Left ventricle myocardium superior (tissue), 1 donor: ENCODE measurements at regions not wholly inside any gene's neighbourhood (a gene's known extent, or its start where the extent isn't known, plus 50 kb on each side); places are given as distances from the start of the nearest gene placed in this dataset.

Source experiments
- ATAC-seq: fragments of 200-7000 bp; cut with Tn5 transposase; one replicate; pipeline ENCODE4 v1.9.1; 2020; ENCODE audit warnings: mild to moderate bottlenecking, moderate library complexity
- DNase-seq: peaks from one replicate; pipeline ENCODE4 v3.0.0-alpha.2; 2020
- intact Hi-C: fragments of 100-400 bp; cut with micrococcal nuclease; formaldehyde crosslinking; loops from one replicate; pipeline ENCODE4 v1.11.0; 2022
- donor health status: DM: no; HTN: yes; CAD: no; lungs with severe emphysema.

DNA sequence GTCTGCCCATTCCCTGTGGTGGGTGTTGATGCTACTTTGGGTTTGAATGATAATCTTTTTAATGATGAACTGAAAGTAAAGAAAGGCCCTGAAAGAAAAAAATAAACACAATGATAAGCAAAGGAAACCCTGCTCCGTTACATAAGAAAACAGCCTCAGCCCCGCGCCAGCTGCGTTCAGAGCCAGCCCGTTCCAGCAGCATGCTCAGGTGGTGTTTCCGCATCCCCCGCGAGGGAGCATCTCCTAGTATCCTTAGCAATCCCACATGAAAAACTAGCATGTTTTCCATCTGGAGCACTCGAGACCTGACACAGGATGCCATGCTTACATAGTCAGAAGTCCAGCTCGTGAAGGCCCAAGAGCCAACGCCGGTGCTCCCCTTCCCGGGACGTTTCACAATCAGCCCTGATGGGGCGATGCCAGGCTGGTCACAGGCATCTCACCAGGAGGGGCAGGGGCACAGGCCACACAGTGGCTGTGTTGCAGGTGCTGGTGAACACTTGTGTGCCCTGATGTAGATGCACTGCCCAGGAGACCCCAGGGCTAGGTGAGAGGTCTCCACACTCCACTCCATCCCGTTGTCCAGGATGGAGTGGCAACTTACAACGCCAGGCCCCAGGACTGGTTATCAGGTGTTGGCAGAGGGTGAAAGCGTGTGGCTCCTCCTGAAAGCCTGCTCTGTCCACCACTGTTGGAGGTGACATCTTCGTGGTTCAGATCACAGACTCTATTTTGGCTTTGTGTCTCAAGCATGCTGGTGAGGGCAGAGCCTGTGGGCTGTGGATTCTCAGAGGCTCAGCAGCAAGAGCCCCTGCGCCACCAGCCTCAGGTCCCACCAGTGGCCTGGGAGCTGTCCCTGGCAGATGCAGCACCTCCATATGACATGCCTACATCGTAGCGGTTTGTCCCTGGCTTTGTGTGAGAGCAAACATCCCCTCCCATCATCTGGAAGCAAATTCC lies 246.8 kb upstream of the IRX1 start:
- intact Hi-C loops, result no loop called here
- no peak for ATAC-seq
- no peak for DNase-seq

DNA sequence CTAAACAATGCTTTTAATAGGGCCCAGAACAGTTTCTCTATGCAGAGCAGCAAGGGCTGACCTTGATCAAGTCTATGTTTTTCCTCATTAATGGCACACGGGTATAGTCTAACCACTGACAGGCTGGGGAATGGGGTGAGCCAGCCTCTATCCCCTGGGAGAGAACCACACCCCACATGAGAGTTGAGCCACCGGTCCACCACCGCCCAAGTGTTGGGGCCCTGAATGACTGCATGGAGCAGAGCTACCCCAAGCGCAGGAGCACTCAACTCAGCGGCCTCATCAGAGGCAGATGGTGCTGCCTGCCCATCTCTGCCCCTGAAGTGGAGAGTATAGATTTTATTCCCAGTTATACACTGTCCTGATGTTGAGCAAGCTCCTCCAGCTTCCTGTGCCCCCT lies 247.9 kb upstream of the IRX1 start:
- intact Hi-C loops, result no loop called here
- ATAC-seq (no peak), DNase-seq (no peak)

DNA sequence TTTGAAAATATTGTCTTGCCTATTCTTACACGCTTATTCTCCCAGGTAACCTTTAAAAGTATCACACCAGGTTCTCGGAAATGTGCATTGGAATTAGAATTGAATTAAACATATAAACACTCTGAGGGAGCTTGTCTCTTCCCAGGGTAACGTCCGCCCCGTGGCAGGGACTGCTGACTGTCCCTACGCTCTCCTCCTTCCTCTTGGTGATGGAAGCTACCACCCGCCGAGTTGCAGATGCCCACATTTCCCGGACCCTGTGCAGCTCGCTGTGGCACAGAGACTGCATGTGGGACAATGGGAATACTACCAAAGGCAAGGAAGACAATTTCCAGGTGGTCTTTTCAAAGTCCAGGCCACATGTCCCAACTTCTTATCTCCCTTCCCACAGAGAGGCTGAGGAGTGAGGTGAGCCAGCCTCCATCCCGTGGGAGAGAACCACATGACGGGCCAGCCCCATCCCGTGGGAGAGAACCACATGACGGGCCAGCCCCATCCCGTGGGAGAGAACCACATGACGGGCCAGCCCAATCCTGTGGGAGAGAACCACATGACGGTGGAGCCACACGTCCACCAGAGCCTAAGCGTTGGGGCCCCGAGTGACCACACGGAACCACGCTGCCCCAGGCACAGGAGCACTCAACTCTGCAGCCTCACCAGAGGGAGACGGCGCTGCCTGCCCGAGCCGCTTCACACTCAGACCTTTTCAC lies 249.4 kb upstream of the IRX1 start:
- ATAC-seq, result no peak
- DNase-seq, result no peak
- intact Hi-C loops, result no loop called here

DNA sequence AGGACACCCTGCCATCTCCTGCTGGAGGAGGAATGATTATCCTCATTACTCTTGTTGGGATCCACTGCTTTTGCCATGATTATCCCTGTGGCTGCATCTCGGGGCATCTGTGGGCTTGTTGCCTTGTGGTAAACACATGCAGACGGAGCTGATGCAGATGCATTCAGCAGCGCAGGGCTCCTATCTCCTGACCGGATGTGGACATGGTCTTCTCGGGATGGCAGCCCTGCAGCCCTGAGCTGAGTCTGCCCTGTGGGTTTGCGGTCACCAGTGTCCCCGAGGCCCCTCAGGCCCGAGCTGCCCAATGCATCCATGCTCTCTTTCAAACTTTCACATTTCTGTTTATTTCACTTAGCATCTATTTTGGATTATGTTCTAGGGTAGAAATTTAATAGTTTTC lies 250.4 kb upstream of the IRX1 start:
- no peak for DNase-seq
- ATAC-seq, result no peak

DNA sequence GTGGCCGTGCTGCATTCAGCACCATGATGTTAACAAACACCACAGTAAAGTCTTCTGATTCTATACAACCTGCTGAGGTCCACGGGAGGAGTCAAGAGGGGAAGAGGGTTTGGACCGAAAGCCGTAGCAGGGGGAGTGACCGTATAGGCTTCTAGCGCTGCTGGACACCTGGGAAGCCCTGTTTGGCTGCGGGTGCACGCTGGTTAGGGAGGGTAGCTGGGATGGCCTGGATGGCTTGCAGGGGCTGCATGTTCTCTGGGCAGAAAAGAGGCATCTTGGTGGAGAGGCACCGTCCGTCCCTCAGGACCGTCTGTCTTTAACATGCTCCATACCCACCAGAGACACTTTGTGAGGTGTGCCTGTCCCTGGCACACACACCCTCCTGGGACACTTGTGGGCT lies 251.0 kb upstream of the IRX1 start:
- DNase-seq, result no peak
- ATAC-seq, result no peak
- intact Hi-C loops, result no loop called here

More for the DNA sequence above, 250.4 kb upstream of the IRX1 start:
- intact Hi-C loops, result no loop called here

DNA sequence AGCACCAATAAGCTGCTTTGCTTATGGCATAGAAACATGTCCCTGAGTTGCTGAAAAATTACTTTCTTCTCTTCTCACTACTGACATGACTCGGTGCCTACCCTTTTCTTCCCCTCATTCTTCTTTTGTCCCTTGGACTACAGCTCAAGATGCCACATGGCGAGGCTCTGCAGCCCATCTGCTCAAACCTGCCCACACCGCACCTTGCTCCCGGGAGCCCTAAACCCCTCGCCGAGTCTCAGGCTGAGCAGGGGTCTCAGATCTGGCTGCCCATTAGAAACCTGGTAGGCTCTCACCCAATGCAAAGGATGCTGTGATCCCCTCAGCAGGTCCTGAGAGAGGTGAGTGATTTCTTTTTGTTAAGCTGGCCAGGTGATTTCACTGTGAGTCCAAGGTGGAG lies 251.7 kb upstream of the IRX1 start:
- ATAC-seq (no peak), DNase-seq (no peak)
- intact Hi-C loops, result no loop called here

DNA sequence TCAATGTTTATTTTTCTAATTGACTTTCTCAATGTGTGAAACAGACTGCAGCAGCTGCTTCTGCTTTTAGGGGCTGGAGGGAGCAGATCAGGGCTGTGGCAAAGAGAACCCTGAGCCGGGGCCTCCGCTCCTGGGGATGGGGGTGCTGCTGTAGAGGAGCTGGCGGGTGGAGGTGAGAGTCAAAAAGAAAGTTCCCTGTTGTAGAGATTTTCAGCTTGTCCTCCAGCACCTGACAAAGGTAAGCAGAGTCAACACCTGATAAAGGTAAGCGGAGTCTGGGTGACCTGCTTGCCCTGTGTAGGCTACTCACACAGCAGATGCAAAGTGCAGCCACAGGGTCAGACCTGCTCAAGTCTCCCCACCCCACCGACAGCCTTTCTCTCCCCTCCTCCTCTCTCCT lies 252.4 kb upstream of the IRX1 start:
- DNase-seq, result no peak
- intact Hi-C loops, result no loop called here

DNA sequence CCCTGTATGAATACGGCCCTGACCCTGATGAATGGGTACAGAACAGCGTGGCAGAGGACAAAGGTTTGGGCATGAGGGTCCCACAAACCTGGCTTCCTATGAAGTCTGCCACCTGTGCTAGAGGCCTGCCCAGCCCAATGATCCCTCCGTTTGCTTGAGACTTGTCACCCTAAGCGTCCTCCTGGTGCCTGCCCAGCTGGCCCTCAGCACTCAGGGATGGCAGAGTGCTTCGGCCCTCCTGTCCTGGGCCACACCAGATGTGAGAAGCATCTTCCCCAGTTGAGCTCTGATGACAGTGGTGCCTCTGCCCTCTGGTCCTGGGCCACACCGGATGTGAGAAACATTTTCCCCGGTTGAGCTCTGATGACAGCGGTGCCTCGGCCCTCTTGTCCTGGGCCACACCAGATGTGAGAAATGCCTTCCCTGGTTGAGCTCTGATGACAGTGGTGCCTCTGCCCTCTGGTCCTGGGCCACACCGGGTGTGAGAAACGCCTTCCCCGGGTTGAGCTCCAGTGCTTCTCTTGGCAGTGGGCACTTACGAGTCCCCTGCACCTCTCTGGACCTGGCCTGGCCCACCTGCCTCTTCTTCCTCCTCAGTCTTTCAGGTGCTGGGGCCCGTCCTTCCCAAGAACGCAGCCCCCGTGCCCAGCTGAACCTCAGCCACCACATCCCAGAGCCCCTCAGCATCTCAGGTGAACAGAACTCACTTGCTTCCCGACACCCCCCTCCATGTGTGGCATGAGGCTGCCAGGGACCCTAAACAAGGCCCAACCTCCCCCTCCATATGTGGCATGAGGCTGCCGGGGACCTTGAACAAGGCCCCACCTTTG lies 253.1 kb upstream of the IRX1 start:
- ATAC-seq (no peak), DNase-seq (no peak)
- intact Hi-C loops, result no loop called here

More for the DNA sequence above, 252.4 kb upstream of the IRX1 start:
- no peak for ATAC-seq

DNA sequence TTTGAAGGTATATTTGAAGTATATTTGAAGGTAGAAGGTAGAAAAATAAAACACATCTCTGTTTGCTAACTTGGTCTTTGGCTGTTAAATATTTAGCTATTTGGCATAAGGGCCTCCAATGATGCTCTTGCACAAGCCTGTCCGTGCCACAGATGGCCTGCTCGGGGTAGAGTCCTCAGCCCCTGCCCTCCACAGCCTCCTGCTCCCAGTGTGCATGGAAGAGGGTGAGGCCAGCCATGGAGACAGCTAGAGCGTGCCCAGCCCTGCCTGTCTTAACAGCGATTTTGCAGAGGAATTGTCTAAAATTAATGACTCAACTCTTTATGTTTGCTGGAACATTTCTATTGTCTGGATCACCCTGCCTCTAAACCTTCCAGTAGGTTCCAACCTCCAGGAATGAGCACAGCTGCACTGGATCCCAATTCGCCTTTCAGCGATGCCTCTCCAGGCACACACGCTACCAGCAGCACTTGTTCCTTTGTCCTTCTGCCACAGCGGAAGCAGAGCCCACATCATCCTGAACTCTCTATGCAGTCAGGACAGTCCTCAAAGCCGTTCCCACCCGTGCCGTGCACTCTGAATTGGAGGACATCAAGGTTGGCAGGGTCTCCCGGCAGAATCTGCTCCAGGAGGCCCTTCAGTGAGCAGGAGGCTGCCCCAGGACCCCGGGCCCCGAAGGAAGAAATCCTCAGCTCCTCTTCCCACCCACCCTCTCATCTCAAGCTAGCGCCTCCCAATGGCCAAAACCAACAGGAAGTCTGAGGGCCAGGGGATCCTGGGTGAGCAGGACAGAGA lies 254.0 kb upstream of the IRX1 start:
- intact Hi-C loops, result no loop called here
- DNase-seq (no peak), ATAC-seq (no peak)

DNA sequence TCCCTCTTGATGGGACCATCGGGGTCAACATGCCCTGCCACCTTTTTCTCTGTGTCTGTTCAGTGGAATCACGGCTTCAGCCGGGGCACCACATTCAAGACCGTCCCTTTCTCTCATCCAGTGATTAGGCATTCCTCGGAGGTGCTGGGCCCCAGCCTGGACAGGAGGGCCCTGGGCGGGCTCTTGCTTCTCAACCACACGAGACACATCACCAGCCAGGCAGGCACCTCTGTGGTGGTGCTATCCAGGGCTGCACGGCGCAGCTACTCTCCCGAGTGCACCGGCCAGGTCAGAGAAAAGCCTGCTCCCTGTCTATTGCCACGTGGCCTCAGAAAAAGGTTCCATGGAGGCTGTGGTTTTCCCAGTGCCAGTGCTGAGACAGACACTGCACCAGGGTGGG lies 255.2 kb upstream of the IRX1 start:
- DNase-seq (no peak), ATAC-seq (no peak)
- intact Hi-C loops, result no loop called here

DNA sequence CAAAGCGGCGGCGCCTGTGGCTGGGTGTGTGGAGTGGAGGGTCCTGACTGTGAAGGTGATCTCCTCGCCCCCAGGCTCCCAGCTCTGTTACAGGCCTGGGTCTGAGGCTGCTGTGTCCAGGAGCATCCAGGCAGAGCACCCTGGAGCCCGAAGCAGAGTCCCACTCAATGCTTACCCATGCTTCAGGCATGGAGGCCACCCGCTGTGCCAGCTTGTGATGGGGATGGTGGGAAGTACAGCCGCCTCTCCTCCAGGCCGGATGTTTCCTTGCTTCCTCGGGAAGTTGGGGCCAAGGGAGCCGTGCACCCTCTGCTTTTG lies 255.9 kb upstream of the IRX1 start:
- intact Hi-C loops, result no loop called here
- DNase-seq, result no peak
- no peak for ATAC-seq

DNA sequence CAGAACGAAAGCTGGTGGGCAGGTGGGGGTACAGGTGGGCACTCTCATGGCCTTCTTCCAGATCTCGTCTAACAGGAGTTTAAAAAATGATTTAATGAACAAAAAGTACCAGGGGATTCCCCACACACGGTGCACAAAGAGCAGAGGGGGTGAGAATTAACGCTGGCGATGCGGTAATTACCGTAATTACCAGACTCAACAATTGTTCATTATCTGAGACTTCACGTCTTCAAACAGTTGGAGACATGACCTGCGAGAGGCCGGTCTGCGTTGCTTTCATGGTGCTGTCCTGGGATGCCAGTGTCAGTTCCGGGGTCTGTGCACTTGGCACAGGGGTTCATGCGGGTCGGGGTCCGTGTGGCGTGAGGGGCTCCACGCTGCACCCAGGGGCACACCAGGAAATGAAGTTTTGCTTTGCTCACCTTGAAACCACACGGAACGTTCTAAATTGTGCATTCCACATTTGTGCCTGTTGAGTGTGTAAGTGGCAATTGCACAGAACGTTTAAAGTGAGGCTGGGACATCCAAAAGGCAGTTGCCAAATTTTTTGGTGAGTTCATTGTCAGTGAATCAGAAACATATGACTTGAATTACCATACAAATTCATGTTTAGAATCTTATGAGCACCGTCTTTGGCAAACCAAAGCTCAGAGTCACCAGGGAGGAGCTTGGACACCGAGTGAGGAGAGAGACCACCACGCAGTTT lies 256.4 kb upstream of the IRX1 start:
- intact Hi-C loops, result no loop called here
- DNase-seq (no peak), ATAC-seq (no peak)

DNA sequence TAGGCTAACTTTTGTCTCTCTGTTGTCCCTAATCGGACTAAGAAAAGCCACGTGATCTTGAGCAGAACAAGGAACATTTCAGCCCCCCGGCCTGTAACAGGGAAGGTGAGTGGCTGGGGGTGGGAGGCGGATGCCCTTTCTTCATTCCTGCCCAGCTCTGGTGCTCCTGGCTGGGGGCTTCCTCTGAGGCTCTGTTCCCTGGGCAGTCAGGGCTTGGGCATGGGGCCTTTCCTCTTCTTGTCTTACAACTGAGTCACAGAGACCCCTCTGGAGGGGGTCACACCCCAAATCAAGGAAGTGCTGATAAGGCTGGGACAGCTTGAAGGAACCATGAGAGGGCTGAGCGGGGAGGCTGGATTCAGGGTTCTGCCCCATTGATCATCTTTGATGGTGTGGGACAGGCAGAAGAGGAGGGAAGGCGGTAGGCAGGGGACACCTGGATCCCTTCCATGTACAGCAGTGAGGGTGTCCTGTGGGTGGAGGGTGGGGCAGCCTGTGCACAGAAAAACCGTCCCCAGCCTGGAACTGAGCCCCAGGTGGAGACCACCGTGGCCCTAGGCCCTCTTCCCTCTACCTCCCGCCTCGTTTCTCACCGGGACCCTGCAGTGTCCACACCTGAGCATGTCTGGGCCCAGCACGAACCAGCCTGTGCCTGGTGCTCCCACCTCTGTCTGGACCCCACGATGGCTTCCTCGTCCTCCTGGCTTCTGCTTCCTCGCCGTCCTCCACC lies 257.7 kb upstream of the IRX1 start:
- intact Hi-C loops, result no loop called here
- DNase-seq, result no peak

DNA sequence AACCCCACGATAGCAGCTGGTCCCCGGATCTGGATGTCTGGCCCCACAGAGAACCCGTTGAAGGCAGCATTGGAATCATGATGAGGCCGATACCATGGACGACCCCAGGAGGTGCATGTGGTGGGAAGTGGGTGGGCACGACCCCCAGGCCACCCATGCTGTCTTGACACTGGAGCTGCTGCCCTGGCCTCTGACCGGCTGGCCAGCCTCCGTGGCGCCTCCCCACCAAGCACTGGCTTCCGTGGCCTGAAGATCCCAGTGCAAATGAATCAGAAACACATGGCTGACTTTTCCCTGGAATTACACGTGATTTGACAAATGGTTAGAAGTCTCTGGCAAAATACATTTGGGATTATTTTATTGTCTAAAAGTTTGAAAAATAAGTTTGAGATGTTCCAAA lies 259.0 kb upstream of the IRX1 start:
- no peak for ATAC-seq
- DNase-seq, result no peak
- intact Hi-C loops, result no loop called here

More for the DNA sequence above, 257.7 kb upstream of the IRX1 start:
- ATAC-seq, result no peak

DNA sequence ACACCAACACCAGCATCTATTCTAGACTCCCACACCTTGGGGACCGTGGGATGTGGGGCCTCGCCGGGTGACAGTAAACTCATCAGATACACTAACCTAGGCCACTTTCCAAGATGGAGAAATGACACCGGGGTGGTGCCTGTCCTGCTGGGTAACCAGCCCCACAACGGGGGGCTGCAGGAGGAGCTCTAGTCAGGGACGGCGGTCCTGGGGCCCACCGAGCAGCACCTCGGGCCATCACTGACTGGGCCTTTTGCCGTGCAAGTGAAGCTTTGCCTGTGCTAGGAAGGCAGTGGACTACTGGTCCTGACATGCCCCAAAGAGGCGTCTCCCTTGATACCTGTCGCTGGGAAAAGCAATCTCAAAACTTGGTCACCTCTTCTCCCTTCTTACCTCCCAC lies 260.3 kb upstream of the IRX1 start:
- DNase-seq, result no peak
- ATAC-seq, result no peak
- intact Hi-C loops, result no loop called here

DNA sequence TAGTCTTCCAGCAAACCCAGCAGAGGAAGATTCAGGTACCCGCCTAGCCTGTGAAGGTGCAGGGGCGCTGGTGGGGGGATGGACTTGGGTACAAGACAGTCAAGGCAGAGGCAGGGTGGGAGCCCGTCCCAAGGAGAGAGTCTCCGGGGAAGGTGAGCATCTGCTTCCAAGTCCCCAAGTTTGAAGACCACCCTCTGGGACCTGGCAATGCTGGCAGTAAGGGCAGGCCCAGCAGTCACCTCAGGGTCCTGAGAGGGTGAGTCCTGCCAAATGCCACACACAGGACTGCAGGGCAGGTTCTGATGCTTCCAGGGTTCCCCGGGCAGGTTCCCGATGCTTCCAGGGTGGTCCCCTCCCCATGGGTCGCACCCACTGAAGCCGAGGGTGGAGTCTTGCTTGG lies 261.8 kb upstream of the IRX1 start:
- intact Hi-C loops, result no loop called here
- DNase-seq (no peak), ATAC-seq (no peak)

DNA sequence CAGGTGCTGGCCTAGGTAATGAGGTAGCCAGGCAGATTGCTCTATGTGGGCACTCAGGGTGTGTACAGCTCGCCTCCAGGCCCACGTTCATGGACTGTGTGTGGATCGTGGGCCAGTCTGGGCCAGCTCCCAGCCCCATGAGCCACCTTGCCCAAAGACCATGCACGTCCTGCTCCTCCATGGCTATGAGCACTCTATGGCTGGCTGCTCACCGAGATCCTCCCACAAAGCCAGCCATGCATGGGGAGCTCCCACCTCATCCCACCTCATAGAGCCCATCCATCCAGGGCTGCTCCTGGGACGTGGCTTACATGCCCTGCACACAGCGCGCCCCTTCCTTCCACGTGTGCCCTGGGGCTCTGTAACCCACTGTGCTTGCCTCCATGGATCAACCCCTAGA lies 262.5 kb upstream of the IRX1 start:
- intact Hi-C loops, result no loop called here
- no peak for DNase-seq
- ATAC-seq, result no peak

DNA sequence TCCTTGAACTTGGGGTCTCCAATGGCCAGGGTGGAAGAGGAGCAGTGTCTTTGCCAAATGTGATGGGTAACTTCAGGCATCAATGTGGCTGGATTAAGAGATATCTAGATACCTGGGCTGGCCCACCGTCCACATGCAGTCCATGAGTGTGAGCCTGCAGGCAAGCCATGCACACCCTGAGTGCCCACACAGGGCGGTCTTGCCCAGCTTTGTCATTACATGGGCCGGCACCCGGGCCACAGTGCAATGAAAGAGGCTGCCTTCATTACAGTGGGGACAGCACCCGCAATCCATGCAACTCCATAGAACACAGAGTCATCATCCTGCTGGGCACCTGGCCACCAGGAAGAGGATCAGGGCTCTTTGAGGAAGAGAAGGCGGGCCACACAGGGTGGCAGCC lies 263.8 kb upstream of the IRX1 start:
- ATAC-seq, result no peak
- intact Hi-C loops, result no loop called here
- no peak for DNase-seq
